Gastrocnemius medialis (tissue), 4 donors: ENCODE measurements at regions not wholly inside any gene's neighbourhood (a gene's known extent, or its start where the extent isn't known, plus 50 kb on each side); places are given as distances from the start of the nearest gene placed in this dataset.

ENCODE experiments used
- ATAC-seq, 2 donors: fragments of 150-250 bp; one replicate each; pipeline ENCODE4 v1.9.1; 2016
- DNase-seq, 2 donors: peaks; one replicate each; pipeline ENCODE4 v3.0.0-alpha.2; 2019
- H3K27ac ChIP-seq, 4 donors: fragments of 200-600 bp; sonication (generic); 1 replicate in 1 of 4; 2 replicates in 3 of 4; pipeline ENCODE4 v1.5.1; 2016 to 2018; ENCODE audit warnings: mild to moderate bottlenecking in 2 of 4, moderate library complexity in 1 of 4
- H3K27me3 ChIP-seq, 3 donors: fragments of 200-600 bp; sonication (generic) in 2 of 3; 1 replicate in 1 of 3; 2 replicates in 2 of 3; pipeline versions ENCODE4 v1.5.1 to v1.6.0; 2016 to 2019; ENCODE audit warnings: mild to moderate bottlenecking in 1 of 3, moderate library complexity in 1 of 3
- H3K36me3 ChIP-seq, 2 donors: fragments of 200-600 bp; sonication (generic) in 1 of 2; one replicate each; pipeline ENCODE4 v1.5.1; 2017 to 2018
- H3K4me1 ChIP-seq, 2 donors: fragments of 200-600 bp; sonication (generic) in 1 of 2; one replicate each; pipeline ENCODE4 v1.5.1; 2016 to 2017; ENCODE audit warnings: mild to moderate bottlenecking in 2 of 2
- H3K4me3 ChIP-seq, 4 donors: fragments of 200-600 bp; sonication (generic) in 3 of 4; 1 replicate in 1 of 4; 2 replicates in 3 of 4; pipeline ENCODE4 v1.5.1; 2016 to 2019; ENCODE audit warnings: mild to moderate bottlenecking in 2 of 4
- H3K9me3 ChIP-seq, 3 donors: fragments of 200-600 bp; sonication (generic) in 2 of 3; 1 replicate in 1 of 3; 2 replicates in 2 of 3; pipeline ENCODE4 v1.5.1; 2016 to 2019
- CTCF ChIP-seq, 5 experiments: fragments of 450-650 bp in 3 of 5; fragments of 200-600 bp in 2 of 5; sonication (generic) in 2 of 5; IDR thresholded peaks in 4 of 5; conservative IDR thresholded peaks in 1 of 5; 1 replicate in 4 of 5; 2 replicates in 1 of 5; pipeline ENCODE4 v1.5.1; 2016 to 2019; ENCODE audit warnings: antibody characterized with exemption in 5 of 5, mild to moderate bottlenecking in 3 of 5, moderate library complexity in 3 of 5
- POLR2A ChIP-seq, 2 donors: fragments of 450-650 bp; IDR thresholded peaks; one replicate each; pipeline ENCODE4 v1.6.1; 2017; ENCODE audit warnings: antibody characterized with exemption in 2 of 2, mild to moderate bottlenecking in 2 of 2, moderate library complexity in 2 of 2
- in situ Hi-C, 4 donors: fragments of 200-750 bp; cut with MboI; loops; one replicate each; pipeline versions ENCODE4 v1.15.0 to v1.8.0; 2017; ENCODE audit warnings: low sequenced_read_pairs in 4 of 4
- intact Hi-C: fragments of 100-400 bp; cut with DNase I; formaldehyde crosslinking; loops from one replicate; pipeline ENCODE4 v1.15.1; 2023; ENCODE audit warnings: low total_unique reads

DNA sequence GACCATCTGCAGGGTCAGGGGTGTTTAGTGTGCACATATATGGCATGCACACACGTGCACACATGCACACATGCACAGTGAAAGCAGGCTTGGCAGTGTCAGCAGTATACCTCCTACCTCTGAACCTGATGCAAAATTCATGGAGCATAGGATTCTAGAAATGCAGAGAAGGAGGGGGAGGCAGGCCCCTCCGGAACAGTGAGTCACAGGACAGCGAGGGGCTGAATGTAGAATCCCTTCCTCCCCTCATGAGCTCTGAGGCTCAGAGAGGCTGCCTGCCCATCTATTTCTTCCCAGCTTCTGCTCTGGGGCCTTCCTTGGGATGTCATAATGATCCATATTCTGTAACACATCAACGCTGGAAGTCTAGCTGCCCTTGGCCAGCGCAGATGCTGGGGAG lies 66.7 kb upstream of the NECTIN1 start:
- no peak overlapping the region for H3K27ac ChIP-seq
- TF ChIP-seq CTCF (IDR thresholded peaks at IDR 0.05 in 4 of 5, conservative IDR thresholded peaks at IDR 0.05 in 1 of 5) (no peak), POLR2A (IDR thresholded peaks at IDR 0.05) (no peak)
- in situ Hi-C loops, result no loop called here
- DNase-seq (no peak), ATAC-seq (no peak)
- H3K27me3 ChIP-seq, result peaks cover 0 to 3% (median 0%) of the 10 kb centered on the region in 3 donors
- H3K36me3 ChIP-seq, result no peaks in the 10 kb centered on the region
- intact Hi-C loops, result no loop called here
- H3K4me3 ChIP-seq, result no peak overlapping the region
- H3K9me3 ChIP-seq, result no peaks in the 10 kb centered on the region
- H3K4me1 ChIP-seq, result no peaks in the 10 kb centered on the region

DNA sequence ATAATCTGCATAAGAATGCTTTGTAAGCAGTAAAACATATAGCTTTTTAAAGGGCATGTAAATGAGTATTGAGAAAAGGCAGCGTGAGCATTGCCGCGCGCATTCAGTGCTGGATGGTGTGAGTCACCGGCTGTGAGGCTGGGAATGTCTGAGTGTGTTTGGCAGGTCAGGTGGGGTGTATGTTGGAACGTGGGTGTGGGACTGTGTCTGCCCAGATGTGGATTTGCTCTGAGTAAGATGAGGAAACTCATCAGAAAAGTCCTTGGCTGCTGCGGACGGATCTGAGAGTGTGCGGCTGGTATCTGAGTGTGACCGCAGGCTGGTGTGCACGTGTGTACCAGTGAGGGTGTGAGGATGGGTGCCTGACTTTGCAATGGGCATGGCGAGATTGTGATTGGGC lies 66.2 kb upstream of the NECTIN1 start:
- H3K4me1 ChIP-seq, result no peaks in the 10 kb centered on the region
- intact Hi-C loops, result no loop called here
- H3K27ac ChIP-seq, result no peak overlapping the region
- no peak overlapping the region for H3K4me3 ChIP-seq
- H3K27me3 ChIP-seq, result peaks cover 0 to 3% (median 0%) of the 10 kb centered on the region in 3 donors
- no peaks in the 10 kb centered on the region for H3K9me3 ChIP-seq
- in situ Hi-C loops, result no loop called here
- no peaks in the 10 kb centered on the region for H3K36me3 ChIP-seq
- no peak for ATAC-seq
- no peak for DNase-seq
- TF ChIP-seq POLR2A (IDR thresholded peaks at IDR 0.05), result no peak
- no peak for TF ChIP-seq CTCF (IDR thresholded peaks at IDR 0.05 in 4 of 5, conservative IDR thresholded peaks at IDR 0.05 in 1 of 5)

DNA sequence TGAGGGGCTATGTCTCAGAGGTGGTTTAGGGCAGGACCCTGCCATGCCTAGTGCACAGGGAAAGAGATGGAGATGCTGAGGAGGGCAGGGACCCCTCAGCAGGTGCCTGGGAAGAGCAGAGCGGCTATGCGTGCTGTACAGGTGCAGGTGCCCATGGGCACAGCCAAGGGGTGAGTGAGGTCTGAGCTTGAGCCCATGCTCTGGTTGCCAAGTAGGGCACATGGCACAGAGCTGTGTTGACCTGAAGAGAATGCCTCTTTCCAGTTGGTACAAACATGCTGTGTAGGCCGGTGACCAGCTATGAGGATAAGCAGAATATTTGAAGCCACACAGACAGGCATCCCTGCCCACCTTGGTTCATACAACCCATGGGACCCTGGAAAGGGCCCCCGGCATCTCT lies 65.8 kb upstream of the NECTIN1 start:
- in situ Hi-C loops (no loop called here), intact Hi-C loops (no loop called here)
- H3K9me3 ChIP-seq, result no peaks in the 10 kb centered on the region
- H3K36me3 ChIP-seq, result no peaks in the 10 kb centered on the region
- no peak for ATAC-seq
- no peak for TF ChIP-seq CTCF (IDR thresholded peaks at IDR 0.05 in 4 of 5, conservative IDR thresholded peaks at IDR 0.05 in 1 of 5)
- DNase-seq, result no peak
- no peak overlapping the region for H3K4me3 ChIP-seq
- peaks cover 0 to 3% (median 0%) of the 10 kb centered on the region in 3 donors for H3K27me3 ChIP-seq
- no peaks in the 10 kb centered on the region for H3K4me1 ChIP-seq
- no peak overlapping the region for H3K27ac ChIP-seq

DNA sequence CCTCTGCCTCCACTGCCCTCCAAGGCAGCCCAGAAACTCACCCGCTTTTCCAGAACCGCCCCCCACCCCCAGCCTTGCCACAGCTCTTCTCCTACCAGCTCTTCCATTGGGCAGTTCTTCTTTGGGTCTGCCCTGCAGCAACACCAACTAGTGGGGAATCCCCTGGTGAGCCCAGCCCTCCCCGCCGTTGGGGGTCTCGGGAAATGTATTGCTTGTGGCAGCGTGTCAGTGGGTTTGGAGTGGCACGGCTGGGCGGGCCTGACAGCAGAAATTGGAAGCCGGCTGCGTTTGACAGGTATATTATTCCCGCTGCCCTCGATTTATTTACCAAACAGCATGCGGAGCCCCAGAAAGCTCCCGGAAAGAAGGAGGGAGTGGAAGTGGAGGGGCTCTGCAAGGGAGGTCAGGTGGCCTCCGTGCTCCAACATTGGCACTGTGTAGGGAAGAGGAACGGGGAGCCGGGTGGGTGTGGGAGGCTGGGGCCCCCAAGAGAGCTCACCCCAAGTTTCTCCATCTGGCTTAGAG lies 65.2 kb upstream of the NECTIN1 start:
- Histone ChIP-seq H3K36me3 (no peaks in the 10 kb centered on the region), H3K4me1 (no peaks in the 10 kb centered on the region), H3K4me3 (no peak overlapping the region), H3K27ac (no peak overlapping the region), H3K27me3 (peaks cover 0 to 3% (median 0%) of the 10 kb centered on the region in 3 donors), H3K9me3 (no peaks in the 10 kb centered on the region)
- ATAC-seq (no peak), DNase-seq (no peak)
- TF ChIP-seq CTCF (IDR thresholded peaks at IDR 0.05 in 4 of 5, conservative IDR thresholded peaks at IDR 0.05 in 1 of 5) (no peak), POLR2A (IDR thresholded peaks at IDR 0.05) (no peak)
- in situ Hi-C loops, result no loop called here
- intact Hi-C loops, result no loop called here

GRCh38 chr11:119793335-119793984 lies 64.5 kb upstream of the NECTIN1 start:
- H3K27ac ChIP-seq, result no peak overlapping the region
- intact Hi-C loops (no loop called here), in situ Hi-C loops (no loop called here)
- H3K9me3 ChIP-seq, result no peaks in the 10 kb centered on the region
- TF ChIP-seq CTCF (IDR thresholded peaks at IDR 0.05 in 4 of 5, conservative IDR thresholded peaks at IDR 0.05 in 1 of 5) (no peak), POLR2A (IDR thresholded peaks at IDR 0.05) (no peak)
- no peaks in the 10 kb centered on the region for H3K36me3 ChIP-seq
- DNase-seq (no peak), ATAC-seq (no peak)
- no peak overlapping the region for H3K4me3 ChIP-seq
- H3K4me1 ChIP-seq, result no peaks in the 10 kb centered on the region
- H3K27me3 ChIP-seq, result peaks cover 0 to 3% (median 0%) of the 10 kb centered on the region in 3 donors
